Hematopoietic multipotent progenitor cell treated with erythropoietin and hydrocortisone succinate and interleukin-3 and kit ligand, for 15 days (in vitro differentiated cells): ENCODE measurements at regions not wholly inside any gene's neighbourhood (a gene's known extent, or its start where the extent isn't known, plus 50 kb on each side); places are given as distances from the start of the nearest gene placed in this dataset.
"Not testable (repeated sequence)": the region's sequence is repeated elsewhere in the genome, so short reads cannot be mapped to it uniquely, and the experiment has no call there.

Experiments used
- DNase-seq: peaks from one replicate; pipeline ENCODE4 v3.0.0-alpha.2; 2015; ENCODE audit warnings: low spot score

- no peak for DNase-seq
These were observed 98.6 kb downstream of the USP22 start for GRCh38 chr17:20944014-20944865.

DNA sequence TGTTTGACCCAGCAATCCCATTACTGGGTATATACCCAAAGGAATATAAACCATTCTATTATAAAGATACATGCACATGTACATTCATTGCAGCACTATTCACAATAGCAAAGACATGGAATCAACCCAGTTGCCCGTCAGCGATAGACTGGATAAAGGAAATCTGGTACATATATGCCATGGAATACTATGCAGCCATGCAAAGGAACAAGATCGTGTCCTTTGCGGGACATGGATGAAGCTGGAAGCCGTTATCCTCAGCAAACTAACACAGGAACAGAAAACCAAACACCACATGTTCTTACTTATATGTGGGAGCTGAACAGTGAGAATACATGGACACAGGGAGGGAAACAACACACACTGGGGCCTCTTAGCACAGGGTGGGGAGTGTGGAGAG, 95.1 kb downstream of the USP22 start:
- not testable (repeated sequence) for DNase-seq

GRCh38 chr17:20948984-20949777, 93.6 kb downstream of the USP22 start:
- DNase-seq, result no peak
